ENCODE measurements at regions not wholly inside any gene's neighbourhood (a gene's known extent, or its start where the extent isn't known, plus 50 kb on each side); places are given as distances from the start of the nearest gene placed in this dataset.
"Not testable (repeated sequence)": the region's sequence is repeated elsewhere in the genome, so short reads cannot be mapped to it uniquely, and the experiment has no call there.

DNA sequence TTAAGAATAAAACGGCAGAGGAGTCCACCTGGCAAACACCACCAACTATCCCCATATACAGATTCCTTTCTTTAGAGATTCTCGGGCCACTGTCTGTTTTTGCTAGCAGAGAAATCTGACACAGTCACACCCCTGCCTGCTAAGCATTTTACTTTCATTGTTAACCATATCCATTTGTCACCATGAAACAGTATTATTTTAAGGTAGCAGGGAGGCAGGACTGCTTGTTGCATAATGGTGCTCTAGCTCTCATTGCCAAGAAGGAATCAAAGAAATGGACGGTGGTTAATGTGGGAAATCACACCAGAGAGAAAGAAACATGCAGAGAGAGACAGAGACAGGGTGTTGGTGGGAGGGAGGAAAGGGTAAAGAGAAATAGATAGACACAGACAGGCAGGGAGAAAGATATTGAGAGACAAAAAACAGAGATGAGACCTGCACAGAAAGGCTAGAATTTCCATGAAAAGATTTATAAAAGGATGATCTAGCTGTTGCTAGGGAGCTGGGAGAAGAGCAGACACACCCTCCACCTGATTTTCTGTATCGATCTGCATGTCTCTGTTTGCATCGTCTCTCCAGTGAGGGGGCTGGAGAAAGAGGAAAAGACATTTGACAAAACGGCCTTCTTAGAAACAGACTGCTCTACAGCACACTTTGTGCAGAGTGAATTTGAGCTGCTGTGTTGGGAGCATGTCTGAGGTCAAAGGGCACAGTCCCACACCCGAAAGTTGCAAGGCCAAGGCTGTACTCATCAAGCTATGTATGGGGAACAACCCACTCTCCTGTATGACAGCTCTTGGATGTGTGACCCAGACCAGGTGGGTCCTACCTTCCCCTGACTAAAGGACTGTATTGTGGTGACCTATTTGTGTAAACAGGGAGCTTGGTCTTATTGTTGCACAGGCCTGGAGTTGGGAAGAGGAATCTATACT, 303.1 kb downstream of the FZD1 start:
- H3K27ac ChIP-seq = peak overlapping the region; percentile 88; the same call in 1 of the 2 replicates
- TF ChIP-seq ZFX (IDR thresholded peaks at IDR 0.05; ENCODE audit: borderline replicate concordance) = no peak
- TF ChIP-seq, protein P1, sequence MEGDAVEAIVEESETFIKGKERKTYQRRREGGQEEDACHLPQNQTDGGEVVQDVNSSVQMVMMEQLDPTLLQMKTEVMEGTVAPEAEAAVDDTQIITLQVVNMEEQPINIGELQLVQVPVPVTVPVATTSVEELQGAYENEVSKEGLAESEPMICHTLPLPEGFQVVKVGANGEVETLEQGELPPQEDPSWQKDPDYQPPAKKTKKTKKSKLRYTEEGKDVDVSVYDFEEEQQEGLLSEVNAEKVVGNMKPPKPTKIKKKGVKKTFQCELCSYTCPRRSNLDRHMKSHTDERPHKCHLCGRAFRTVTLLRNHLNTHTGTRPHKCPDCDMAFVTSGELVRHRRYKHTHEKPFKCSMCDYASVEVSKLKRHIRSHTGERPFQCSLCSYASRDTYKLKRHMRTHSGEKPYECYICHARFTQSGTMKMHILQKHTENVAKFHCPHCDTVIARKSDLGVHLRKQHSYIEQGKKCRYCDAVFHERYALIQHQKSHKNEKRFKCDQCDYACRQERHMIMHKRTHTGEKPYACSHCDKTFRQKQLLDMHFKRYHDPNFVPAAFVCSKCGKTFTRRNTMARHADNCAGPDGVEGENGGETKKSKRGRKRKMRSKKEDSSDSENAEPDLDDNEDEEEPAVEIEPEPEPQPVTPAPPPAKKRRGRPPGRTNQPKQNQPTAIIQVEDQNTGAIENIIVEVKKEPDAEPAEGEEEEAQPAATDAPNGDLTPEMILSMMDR (IDR thresholded peaks at IDR 0.05) = no peak

DNA sequence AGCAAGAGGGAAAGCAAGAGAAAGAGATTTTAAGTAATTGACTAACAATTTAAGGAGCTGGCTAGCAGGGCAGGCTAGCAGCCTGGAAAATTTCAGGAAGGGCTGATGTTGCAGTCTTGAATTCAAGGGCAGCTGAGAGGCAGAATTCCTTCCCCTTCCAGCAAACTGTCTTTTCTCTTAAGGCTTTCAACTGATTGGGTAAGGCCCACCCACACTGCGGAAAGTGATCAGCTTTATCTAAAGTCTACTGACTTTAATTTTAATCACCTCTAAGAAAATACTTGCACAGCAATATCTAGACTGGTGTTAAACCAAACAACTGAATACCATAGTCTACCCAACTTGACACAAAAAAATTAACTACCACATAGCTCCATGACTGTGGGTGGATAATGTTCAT, 303.9 kb downstream of the FZD1 start:
- H3K27ac ChIP-seq = no peak overlapping the region
- TF ChIP-seq ZFX (IDR thresholded peaks at IDR 0.05; ENCODE audit: borderline replicate concordance) = no peak
- TF ChIP-seq, protein P1 (IDR thresholded peaks at IDR 0.05) = no peak

DNA sequence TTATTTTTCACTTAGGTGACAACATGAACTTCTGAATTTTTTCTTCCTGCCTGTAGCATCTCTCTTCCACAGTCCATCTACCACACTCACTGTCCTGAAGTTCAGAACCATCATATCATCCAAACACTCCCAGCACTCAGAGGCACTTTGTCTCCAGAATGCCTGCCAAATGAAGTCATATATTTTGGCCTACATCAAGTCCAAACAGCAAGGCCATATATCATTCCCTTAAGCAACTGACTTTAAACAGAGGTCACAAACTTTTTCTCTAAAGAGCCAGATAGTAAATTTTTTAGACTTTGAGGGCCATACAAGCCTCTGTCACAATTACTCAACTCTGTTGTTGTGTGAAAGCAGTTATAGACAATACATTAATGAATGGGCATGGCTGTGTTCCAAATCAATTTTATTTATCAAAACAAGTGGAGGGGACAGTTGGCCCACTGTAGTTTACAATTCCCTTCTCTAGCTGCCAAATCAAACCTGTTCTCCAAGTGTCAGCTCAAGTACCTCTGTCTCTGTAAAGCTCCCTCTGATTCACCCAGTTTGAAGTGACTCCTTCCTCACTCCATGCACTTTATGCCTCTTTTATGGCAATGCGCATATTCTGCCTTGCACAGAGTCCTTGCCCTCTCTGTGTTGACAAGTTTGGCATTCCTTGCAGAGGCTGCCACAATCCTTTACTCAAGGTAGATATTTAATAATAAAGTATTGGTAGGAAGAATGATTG, 305.7 kb downstream of the FZD1 start:
- TF ChIP-seq ZFX (IDR thresholded peaks at IDR 0.05; ENCODE audit: borderline replicate concordance) = no peak
- TF ChIP-seq, protein P1 (IDR thresholded peaks at IDR 0.05) = no peak
- no peak overlapping the region for H3K27ac ChIP-seq

DNA sequence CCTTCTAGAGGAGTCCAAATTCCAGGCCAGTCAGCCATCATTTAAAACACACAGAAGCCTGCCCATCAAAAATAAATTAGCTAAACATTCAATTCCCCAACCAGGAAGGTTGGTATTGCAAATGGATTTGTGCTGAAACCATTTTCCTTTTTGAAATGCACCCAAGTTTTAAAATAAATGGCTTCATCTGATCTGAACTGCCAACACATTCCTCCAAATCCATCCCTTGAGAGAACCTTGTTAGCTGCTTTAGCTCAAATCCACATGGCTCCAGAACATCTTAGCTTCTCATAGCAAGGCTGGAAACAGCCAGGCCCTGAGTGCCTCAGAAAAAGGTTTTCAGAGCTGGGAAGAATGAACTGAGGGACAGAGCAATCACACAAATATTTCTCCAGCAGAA, 306.3 kb downstream of the FZD1 start:
- no peak overlapping the region for H3K27ac ChIP-seq
- TF ChIP-seq ZFX (IDR thresholded peaks at IDR 0.05; ENCODE audit: borderline replicate concordance) = no peak
- TF ChIP-seq, protein P1 (IDR thresholded peaks at IDR 0.05) = no peak

DNA sequence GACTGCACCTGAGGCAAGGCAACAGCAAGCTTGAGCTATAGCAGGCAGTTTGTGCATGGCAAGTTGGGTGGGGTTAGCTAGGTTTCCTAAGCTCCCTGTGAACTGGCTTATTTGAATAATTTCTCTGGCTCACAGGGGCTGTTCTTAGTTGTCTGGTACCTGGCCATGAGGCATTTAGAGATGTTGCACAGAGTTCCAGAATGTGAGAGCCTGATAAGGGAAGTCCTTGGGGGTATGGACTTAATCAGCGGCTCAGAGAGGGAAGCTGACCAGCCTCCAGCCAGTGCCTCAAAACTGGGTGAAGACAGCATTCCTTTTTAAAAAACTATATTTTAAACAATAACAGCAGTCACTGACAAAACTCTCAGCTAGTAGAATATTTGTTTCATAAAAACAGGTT, 307.4 kb downstream of the FZD1 start:
- TF ChIP-seq, protein P1 (IDR thresholded peaks at IDR 0.05) = no peak
- no peak for TF ChIP-seq ZFX (IDR thresholded peaks at IDR 0.05; ENCODE audit: borderline replicate concordance)

DNA sequence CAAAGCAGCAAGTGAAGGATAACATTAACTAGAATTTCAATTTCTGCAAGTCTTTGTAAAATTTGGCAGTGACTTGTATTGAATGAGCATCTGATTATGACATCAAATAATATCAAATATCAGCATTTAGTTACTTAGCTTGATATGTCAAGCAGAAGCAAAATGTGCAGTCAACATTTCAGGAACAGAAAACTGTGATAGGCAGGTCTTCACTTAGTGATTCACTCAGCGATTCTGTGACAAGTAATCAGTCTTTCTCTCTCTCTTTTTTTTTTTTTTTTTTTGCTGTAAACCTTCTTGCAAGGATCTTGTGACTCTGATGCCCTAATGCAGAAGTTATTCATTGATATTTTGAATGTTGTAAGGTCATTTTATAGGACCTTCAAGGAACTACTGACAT, 307.1 kb downstream of the MTERF1 start:
- no peak for TF ChIP-seq ZFX (IDR thresholded peaks at IDR 0.05; ENCODE audit: borderline replicate concordance)
- TF ChIP-seq, protein P1 (IDR thresholded peaks at IDR 0.05) = no peak
- no peak overlapping the region for H3K27ac ChIP-seq

More for the DNA sequence above, 307.4 kb downstream of the FZD1 start:
- H3K27ac ChIP-seq = no peak overlapping the region

DNA sequence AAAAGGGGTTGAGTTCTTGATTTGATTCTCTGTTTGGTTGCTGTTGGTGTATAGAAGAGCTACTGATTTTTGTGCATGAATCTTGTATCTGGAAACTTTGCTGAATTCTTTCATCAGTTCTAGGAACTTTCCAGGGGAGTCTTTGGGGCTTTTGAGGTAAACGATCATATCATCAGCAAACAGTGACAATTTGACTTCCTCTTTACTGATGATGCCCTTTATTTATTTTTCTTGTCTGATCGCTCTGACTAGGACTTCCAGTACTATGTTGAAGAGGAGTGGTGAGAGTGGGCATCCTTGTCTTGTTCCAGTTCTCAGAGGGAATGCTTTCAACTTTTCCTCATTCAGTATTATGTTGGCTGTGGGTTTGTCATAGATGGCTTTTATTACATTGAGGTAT, 304.0 kb downstream of the MTERF1 start:
- H3K27ac ChIP-seq = not testable (repeated sequence)

Measured in 22Rv1 (cell line).